GM23248 (cell line): ENCODE measurements at regions not wholly inside any gene's neighbourhood (a gene's known extent, or its start where the extent isn't known, plus 50 kb on each side); places are given as distances from the start of the nearest gene placed in this dataset.

ENCODE experiments used
- EZH2 ChIP-seq: fragments of 200-600 bp; sonication (generic); IDR thresholded peaks from 2 replicates; pipeline ENCODE4 v1.6.1; 2018; ENCODE audit warnings: antibody characterized with exemption, mild to moderate bottlenecking; ENCODE audit not compliant: insufficient read depth, poor library complexity, severe bottlenecking
- EZH2phosphoT487 ChIP-seq: fragments of 200-600 bp; sonication (generic); IDR thresholded peaks from 2 replicates; pipeline ENCODE4 v1.6.1; 2018; ENCODE audit warnings: antibody characterized with exemption, moderate library complexity, mild to moderate bottlenecking, low read depth; ENCODE audit not compliant: insufficient read depth

- TF ChIP-seq EZH2 (no peak), EZH2phosphoT487 (no peak)
Measured at GRCh38 chr18:5709476-5710095, 165.8 kb upstream of the EPB41L3 start.
